ENCODE measurements at regions not wholly inside any gene's neighbourhood (a gene's known extent, or its start where the extent isn't known, plus 50 kb on each side); places are given as distances from the start of the nearest gene placed in this dataset.

DNA sequence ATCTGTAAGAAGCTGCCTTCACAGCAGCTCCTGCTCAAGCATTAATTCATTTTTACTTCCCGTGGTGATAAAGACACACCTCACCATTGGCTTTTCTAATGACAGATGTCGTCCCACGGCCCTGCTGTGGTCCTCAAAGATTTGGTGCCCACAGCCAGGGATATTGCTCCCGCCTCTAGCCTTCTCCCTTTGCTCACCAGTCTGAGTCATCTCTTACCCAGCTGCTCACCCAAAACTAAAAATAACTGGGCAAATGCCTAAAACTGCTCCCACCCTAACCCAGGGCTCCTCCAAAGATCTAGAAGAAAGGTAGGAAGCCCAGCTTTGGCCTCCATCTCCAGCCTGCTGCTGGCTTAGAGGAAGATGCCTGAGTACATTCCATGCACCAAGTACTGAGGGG lies 371.1 kb upstream of the ZNF507 start:
- Mint-ChIP-seq H3K27me3 (ENCODE audit: insufficient read depth, unreplicated experiment) (no peaks in the 10 kb centered on the region), H3K4me3 (ENCODE audit: unreplicated experiment) (no peak overlapping the region), H3K9me3 (ENCODE audit: unreplicated experiment) (peaks cover 41% of the 10 kb centered on the region), H3K4me1 (ENCODE audit: insufficient read depth, unreplicated experiment) (no peaks in the 10 kb centered on the region), H3K27ac (ENCODE audit: low read depth, unreplicated experiment) (no peak overlapping the region), H3K36me3 (ENCODE audit: insufficient read depth, unreplicated experiment) (no peaks in the 10 kb centered on the region)
- BruUV-seq (replicated peaks), result no TSS peak
- ChIA-PET CTCF (interaction anchor here (0.6 kb wide), 1 partner anchor 366 kb away, joined by 4 read pairs; no protein-coding TSS in a partner anchor), POLR2A (no interaction called here)
- no peak for DNase-seq (ENCODE audit: unreplicated experiment)
- intact Hi-C loops (cut with micrococcal nuclease), result no loop called here
- TF ChIP-seq, protein P1, sequence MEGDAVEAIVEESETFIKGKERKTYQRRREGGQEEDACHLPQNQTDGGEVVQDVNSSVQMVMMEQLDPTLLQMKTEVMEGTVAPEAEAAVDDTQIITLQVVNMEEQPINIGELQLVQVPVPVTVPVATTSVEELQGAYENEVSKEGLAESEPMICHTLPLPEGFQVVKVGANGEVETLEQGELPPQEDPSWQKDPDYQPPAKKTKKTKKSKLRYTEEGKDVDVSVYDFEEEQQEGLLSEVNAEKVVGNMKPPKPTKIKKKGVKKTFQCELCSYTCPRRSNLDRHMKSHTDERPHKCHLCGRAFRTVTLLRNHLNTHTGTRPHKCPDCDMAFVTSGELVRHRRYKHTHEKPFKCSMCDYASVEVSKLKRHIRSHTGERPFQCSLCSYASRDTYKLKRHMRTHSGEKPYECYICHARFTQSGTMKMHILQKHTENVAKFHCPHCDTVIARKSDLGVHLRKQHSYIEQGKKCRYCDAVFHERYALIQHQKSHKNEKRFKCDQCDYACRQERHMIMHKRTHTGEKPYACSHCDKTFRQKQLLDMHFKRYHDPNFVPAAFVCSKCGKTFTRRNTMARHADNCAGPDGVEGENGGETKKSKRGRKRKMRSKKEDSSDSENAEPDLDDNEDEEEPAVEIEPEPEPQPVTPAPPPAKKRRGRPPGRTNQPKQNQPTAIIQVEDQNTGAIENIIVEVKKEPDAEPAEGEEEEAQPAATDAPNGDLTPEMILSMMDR (IDR thresholded peaks at IDR 0.05; ENCODE audit: unreplicated experiment), result no peak

DNA sequence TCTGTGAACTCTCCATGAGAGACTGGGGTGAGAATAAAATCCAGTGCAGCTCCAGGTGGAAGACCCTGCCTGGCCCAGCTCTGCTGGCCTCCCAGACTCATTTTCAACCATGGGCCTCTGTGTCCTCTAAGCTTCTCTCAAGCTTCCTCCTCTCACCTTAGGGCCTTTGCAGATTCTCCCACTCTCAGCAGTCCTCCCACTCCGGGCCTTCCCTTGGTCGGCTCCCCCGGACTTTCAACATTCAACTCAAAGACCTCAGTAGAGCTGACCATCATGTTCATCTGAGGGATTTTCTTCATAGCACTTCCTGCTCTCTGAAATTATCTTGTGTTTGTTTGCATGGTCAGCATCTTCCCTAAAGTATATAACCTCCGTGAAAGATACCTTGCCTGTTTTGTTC lies 370.5 kb upstream of the ZNF507 start:
- ChIA-PET POLR2A (no interaction called here), CTCF (interaction anchor here (0.6 kb wide), 1 partner anchor 365 kb away, joined by 4 read pairs; no protein-coding TSS in a partner anchor)
- H3K4me3 Mint-ChIP-seq (ENCODE audit: unreplicated experiment), result no peak overlapping the region
- H3K27me3 Mint-ChIP-seq (ENCODE audit: insufficient read depth, unreplicated experiment), result no peaks in the 10 kb centered on the region
- no TSS peak for BruUV-seq (replicated peaks)
- intact Hi-C loops (cut with micrococcal nuclease), result no loop called here
- no peak for DNase-seq (ENCODE audit: unreplicated experiment)
- H3K9me3 Mint-ChIP-seq (ENCODE audit: unreplicated experiment), result peaks cover 41% of the 10 kb centered on the region
- no peaks in the 10 kb centered on the region for H3K36me3 Mint-ChIP-seq (ENCODE audit: insufficient read depth, unreplicated experiment)
- no peaks in the 10 kb centered on the region for H3K4me1 Mint-ChIP-seq (ENCODE audit: insufficient read depth, unreplicated experiment)
- TF ChIP-seq, protein P1 (IDR thresholded peaks at IDR 0.05; ENCODE audit: unreplicated experiment), result no peak
- no peak overlapping the region for H3K27ac Mint-ChIP-seq (ENCODE audit: low read depth, unreplicated experiment)

DNA sequence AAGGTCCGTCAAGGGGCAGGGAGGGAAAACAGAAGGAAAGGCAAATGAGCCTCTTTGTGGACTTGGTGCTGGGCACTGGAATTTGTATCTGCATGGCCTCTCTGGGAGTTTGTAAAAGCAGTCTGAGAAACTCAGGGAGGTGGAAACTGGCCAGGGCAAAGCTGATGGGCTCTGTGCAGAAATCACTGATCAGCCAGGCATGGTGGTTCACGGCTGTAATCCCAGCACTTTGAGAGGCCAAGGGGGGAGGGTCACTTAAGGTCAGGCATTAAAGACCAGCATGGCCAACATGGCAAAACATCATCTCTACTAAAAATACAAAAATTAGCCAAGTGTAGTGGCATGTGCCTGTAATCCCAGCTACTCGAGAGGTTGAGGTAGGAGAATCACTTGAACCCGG lies 369.9 kb upstream of the ZNF507 start:
- no peak for DNase-seq (ENCODE audit: unreplicated experiment)
- H3K4me3 Mint-ChIP-seq (ENCODE audit: unreplicated experiment), result no peak overlapping the region
- intact Hi-C loops (cut with micrococcal nuclease), result no loop called here
- H3K27me3 Mint-ChIP-seq (ENCODE audit: insufficient read depth, unreplicated experiment), result no peaks in the 10 kb centered on the region
- TF ChIP-seq, protein P1 (IDR thresholded peaks at IDR 0.05; ENCODE audit: unreplicated experiment), result no peak
- peaks cover 41% of the 10 kb centered on the region for H3K9me3 Mint-ChIP-seq (ENCODE audit: unreplicated experiment)
- no peak overlapping the region for H3K27ac Mint-ChIP-seq (ENCODE audit: low read depth, unreplicated experiment)
- H3K36me3 Mint-ChIP-seq (ENCODE audit: insufficient read depth, unreplicated experiment), result no peaks in the 10 kb centered on the region
- no peaks in the 10 kb centered on the region for H3K4me1 Mint-ChIP-seq (ENCODE audit: insufficient read depth, unreplicated experiment)
- BruUV-seq (replicated peaks), result no TSS peak
- ChIA-PET POLR2A (no interaction called here), CTCF (no interaction called here)

DNA sequence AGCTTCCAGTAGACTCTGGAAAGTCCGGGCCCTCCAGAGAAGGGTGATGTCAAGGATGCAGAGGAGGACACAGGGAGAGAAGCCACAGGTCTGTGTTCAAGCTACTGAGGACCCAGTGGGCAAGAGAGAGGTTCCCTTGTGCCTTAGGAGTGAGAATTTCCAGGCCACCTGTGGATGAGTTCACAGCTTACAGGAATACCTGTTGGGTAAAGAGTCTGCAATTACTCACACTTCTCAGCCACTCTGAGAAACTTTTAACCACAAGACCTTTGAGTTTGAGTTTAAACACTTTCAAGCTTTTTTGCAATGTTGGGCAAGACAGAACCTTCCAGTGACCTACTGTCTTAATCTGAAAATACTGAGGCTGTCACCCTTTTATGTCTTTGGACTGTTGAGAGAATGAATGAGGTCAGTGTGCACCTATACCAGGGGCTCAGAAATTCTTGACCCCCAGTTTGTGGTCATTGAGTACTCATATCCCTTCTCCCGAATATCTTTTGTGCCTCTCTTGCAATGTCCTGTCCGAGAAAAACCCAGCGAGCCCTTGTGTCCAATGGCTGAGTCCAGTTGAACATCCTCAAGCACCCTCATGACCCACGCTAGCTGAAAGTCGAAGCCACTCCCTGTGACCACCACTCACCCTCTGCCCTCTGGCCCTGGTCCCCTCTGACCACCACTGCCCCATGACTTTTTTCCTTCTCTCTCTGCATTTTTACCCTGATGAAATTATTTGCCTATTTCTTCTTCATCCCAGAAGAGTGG lies 368.5 kb upstream of the ZNF507 start:
- Mint-ChIP-seq H3K36me3 (ENCODE audit: insufficient read depth, unreplicated experiment) (no peaks in the 10 kb centered on the region), H3K4me1 (ENCODE audit: insufficient read depth, unreplicated experiment) (no peaks in the 10 kb centered on the region), H3K4me3 (ENCODE audit: unreplicated experiment) (no peak overlapping the region), H3K9me3 (ENCODE audit: unreplicated experiment) (peaks cover 41% of the 10 kb centered on the region), H3K27ac (ENCODE audit: low read depth, unreplicated experiment) (no peak overlapping the region), H3K27me3 (ENCODE audit: insufficient read depth, unreplicated experiment) (no peaks in the 10 kb centered on the region)
- no TSS peak for BruUV-seq (replicated peaks)
- ChIA-PET CTCF (interaction anchor here (0.7 kb wide), 1 partner anchor 1408 kb away, joined by 3 read pairs; no protein-coding TSS in a partner anchor), POLR2A (no interaction called here)
- TF ChIP-seq, protein P1 (IDR thresholded peaks at IDR 0.05; ENCODE audit: unreplicated experiment), result no peak
- DNase-seq (ENCODE audit: unreplicated experiment), result no peak
- intact Hi-C loops (cut with micrococcal nuclease), result no loop called here
